Panc1 (cell line): ENCODE measurements at regions not wholly inside any gene's neighbourhood (a gene's known extent, or its start where the extent isn't known, plus 50 kb on each side); places are given as distances from the start of the nearest gene placed in this dataset.

Experiments
- ATAC-seq: fragments of 200-7000 bp; cut with Tn5 transposase; 2 replicates; pipeline ENCODE4 v1.9.1; 2020; ENCODE audit warnings: mild to moderate bottlenecking, moderate library complexity
- BruUV-seq: library from RNA; stranded (reverse); fragments of 400-500 nt; replicated peaks from 2 replicates; lab custom pipeline; 2021; lab: Mats Ljungman, UMichigan
- CTCF ChIA-PET: fragments of 300-600 bp; sonication (Branson Sonifier 250); formaldehyde crosslinking; loops from one replicate; lab custom pipeline; 2022; ENCODE audit warnings: antibody characterized with exemption; lab: Charles Lee
- POLR2A ChIA-PET: fragments of 300-600 bp; sonication (Branson Sonifier 250); formaldehyde crosslinking; loops from one replicate; lab custom pipeline; 2022; ENCODE audit warnings: antibody characterized with exemption; lab: Charles Lee
- DNase-seq: peaks from one replicate; pipeline ENCODE4 v3.0.0-alpha.2; 2010; ENCODE audit warnings: low read depth, low spot score
- H3K27ac ChIP-seq: 2 replicates; pipeline ENCODE4 v1.5.1; 2011; ENCODE audit warnings: mild to moderate bottlenecking, low read length, inconsistent platforms
- H3K27me3 ChIP-seq: fragments of 200-500 bp; sonication (Bioruptor generic); 2 replicates; pipeline ENCODE4 v1.6.0; 2014; ENCODE audit warnings: low read length, inconsistent platforms; ENCODE audit not compliant: control insufficient read depth, insufficient read depth
- H3K36me3 ChIP-seq: fragments of 200-500 bp; sonication (Bioruptor generic); 2 replicates; pipeline ENCODE4 v1.5.1; 2014; ENCODE audit warnings: inconsistent platforms, mild to moderate bottlenecking, low read length, moderate library complexity; ENCODE audit not compliant: control insufficient read depth, insufficient read depth
- H3K4me1 ChIP-seq: 2 replicates; pipeline ENCODE4 v1.5.1; 2011; ENCODE audit warnings: inconsistent platforms, mild to moderate bottlenecking, low read length, moderate library complexity; ENCODE audit not compliant: control insufficient read depth, insufficient read depth
- H3K4me3 ChIP-seq, 2 experiments: 2 replicates each; pipeline ENCODE4 v1.5.1; 2011 to 2012; ENCODE audit warnings: low read depth in 2 of 2, low read length in 2 of 2, mild to moderate bottlenecking in 2 of 2, inconsistent platforms in 1 of 2, moderate library complexity in 1 of 2
- H3K9me3 ChIP-seq: fragments of 200-500 bp; sonication (Bioruptor generic); 2 replicates; pipeline ENCODE4 v1.5.1; 2014; ENCODE audit warnings: low read depth, mild to moderate bottlenecking, inconsistent platforms, low read length, moderate library complexity; ENCODE audit not compliant: control insufficient read depth, insufficient read depth
- POLR2AphosphoS5 ChIP-seq: IDR thresholded peaks from 2 replicates; pipeline ENCODE4 v1.6.1; 2012; ENCODE audit warnings: mild to moderate bottlenecking, low read depth, low read length, moderate library complexity
- SIN3A ChIP-seq: IDR thresholded peaks from 2 replicates; pipeline ENCODE4 v1.6.1; 2012; ENCODE audit warnings: low read depth, mild to moderate bottlenecking, low read length, moderate library complexity, borderline replicate concordance; ENCODE audit not compliant: insufficient read depth
- TCF7L2 ChIP-seq: IDR thresholded peaks from 2 replicates; pipeline ENCODE4 v1.6.1; 2011; ENCODE audit warnings: mild to moderate bottlenecking, low read depth, low read length, inconsistent platforms
- in situ Hi-C: cut with HindIII; loops from 2 replicates; pipeline ENCODE4 v1.10.0; 2016; ENCODE audit warnings: low sequenced_read_pairs, low pct_unique_long_range_greater_than_20kb
- intact Hi-C: fragments of 100-400 bp; cut with micrococcal nuclease; formaldehyde crosslinking; loops from one replicate; pipeline ENCODE4 v1.10.0; 2022; ENCODE audit not compliant: unreplicated experiment
- TF ChIP-seq, protein P1 (sequence below), 2 experiments: IDR thresholded peaks; 2 replicates each; pipeline ENCODE4 v1.6.1; 2011 to 2012; ENCODE audit warnings: low read depth in 2 of 2, control low read depth in 1 of 2, low read length in 1 of 2, mild to moderate bottlenecking in 1 of 2, moderate library complexity in 1 of 2; ENCODE audit not compliant: insufficient read depth in 1 of 2
- TF ChIP-seq, protein P2 (sequence below): fragments of 450-650 bp; IDR thresholded peaks from 2 replicates; pipeline ENCODE4 v1.5.1; 2017; ENCODE audit warnings: mild to moderate bottlenecking

DNA sequence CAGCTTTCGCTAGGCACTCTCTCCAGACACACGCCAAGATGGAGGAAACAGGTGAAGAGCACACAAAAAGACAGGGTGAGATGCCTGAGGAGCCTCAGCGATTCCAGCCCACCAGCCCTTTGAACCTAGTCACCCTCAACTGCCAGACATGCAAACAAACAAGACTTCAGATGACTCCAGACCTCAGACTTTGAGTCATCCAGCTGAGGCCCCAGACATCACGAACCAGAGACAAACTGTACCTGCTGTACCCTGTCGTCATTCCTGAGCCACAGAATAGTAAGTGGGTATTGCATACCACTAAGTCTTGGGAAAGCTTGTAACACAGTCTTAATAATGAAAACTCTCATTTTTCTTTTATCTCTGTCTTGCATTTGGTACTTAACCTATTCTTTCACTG lies 126.6 kb upstream of the LSM8 start:
- no TSS peak for BruUV-seq
- ChIA-PET POLR2A (no interaction called here), CTCF (no interaction called here)
- H3K9me3 ChIP-seq, result no peaks in the 10 kb centered on the region
- no peaks in the 10 kb centered on the region for H3K27me3 ChIP-seq
- H3K4me1 ChIP-seq, result no peaks in the 10 kb centered on the region
- no peak for ATAC-seq
- no peak for DNase-seq
- H3K27ac ChIP-seq, result no peak overlapping the region
- H3K36me3 ChIP-seq, result no peaks in the 10 kb centered on the region
- H3K4me3 ChIP-seq, result no peak overlapping the region
- no peak for TF ChIP-seq TCF7L2
- TF ChIP-seq, protein P1, sequence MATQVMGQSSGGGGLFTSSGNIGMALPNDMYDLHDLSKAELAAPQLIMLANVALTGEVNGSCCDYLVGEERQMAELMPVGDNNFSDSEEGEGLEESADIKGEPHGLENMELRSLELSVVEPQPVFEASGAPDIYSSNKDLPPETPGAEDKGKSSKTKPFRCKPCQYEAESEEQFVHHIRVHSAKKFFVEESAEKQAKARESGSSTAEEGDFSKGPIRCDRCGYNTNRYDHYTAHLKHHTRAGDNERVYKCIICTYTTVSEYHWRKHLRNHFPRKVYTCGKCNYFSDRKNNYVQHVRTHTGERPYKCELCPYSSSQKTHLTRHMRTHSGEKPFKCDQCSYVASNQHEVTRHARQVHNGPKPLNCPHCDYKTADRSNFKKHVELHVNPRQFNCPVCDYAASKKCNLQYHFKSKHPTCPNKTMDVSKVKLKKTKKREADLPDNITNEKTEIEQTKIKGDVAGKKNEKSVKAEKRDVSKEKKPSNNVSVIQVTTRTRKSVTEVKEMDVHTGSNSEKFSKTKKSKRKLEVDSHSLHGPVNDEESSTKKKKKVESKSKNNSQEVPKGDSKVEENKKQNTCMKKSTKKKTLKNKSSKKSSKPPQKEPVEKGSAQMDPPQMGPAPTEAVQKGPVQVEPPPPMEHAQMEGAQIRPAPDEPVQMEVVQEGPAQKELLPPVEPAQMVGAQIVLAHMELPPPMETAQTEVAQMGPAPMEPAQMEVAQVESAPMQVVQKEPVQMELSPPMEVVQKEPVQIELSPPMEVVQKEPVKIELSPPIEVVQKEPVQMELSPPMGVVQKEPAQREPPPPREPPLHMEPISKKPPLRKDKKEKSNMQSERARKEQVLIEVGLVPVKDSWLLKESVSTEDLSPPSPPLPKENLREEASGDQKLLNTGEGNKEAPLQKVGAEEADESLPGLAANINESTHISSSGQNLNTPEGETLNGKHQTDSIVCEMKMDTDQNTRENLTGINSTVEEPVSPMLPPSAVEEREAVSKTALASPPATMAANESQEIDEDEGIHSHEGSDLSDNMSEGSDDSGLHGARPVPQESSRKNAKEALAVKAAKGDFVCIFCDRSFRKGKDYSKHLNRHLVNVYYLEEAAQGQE (IDR thresholded peaks at IDR 0.05; ENCODE audit: insufficient read depth in 1 of 2, low read depth in 2 of 2, low read length in 1 of 2), result no peak
- no peak for TF ChIP-seq POLR2AphosphoS5
- TF ChIP-seq, protein P2, sequence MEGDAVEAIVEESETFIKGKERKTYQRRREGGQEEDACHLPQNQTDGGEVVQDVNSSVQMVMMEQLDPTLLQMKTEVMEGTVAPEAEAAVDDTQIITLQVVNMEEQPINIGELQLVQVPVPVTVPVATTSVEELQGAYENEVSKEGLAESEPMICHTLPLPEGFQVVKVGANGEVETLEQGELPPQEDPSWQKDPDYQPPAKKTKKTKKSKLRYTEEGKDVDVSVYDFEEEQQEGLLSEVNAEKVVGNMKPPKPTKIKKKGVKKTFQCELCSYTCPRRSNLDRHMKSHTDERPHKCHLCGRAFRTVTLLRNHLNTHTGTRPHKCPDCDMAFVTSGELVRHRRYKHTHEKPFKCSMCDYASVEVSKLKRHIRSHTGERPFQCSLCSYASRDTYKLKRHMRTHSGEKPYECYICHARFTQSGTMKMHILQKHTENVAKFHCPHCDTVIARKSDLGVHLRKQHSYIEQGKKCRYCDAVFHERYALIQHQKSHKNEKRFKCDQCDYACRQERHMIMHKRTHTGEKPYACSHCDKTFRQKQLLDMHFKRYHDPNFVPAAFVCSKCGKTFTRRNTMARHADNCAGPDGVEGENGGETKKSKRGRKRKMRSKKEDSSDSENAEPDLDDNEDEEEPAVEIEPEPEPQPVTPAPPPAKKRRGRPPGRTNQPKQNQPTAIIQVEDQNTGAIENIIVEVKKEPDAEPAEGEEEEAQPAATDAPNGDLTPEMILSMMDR, result no peak
- no peak for TF ChIP-seq SIN3A
- intact Hi-C loops (no loop called here), in situ Hi-C loops (no loop called here)

DNA sequence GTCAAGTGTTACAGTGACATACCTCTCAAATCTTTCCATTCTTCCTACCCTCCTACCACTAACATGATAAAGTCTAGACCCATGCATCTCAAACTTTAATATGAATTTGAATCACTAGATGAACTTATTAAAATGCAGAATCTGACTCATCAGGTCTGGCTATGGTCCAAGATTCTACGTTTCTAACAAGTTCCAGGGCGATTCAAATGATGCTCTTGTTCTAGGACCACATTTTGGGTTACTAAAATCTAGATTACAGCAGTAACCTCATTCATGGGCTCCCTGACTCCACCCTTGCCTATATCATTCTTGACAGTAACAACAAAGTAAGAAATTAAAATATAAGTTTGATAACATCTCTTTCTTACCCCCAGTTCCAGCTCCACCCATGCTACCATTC lies 124.8 kb upstream of the LSM8 start:
- Histone ChIP-seq H3K27me3 (no peaks in the 10 kb centered on the region), H3K4me1 (no peaks in the 10 kb centered on the region), H3K36me3 (no peaks in the 10 kb centered on the region), H3K27ac (no peak overlapping the region), H3K4me3 (no peak overlapping the region), H3K9me3 (no peaks in the 10 kb centered on the region)
- DNase-seq (no peak), ATAC-seq (no peak)
- ChIA-PET POLR2A (no interaction called here), CTCF (no interaction called here)
- TF ChIP-seq, protein P1 (IDR thresholded peaks at IDR 0.05; ENCODE audit: insufficient read depth in 1 of 2, low read depth in 2 of 2, low read length in 1 of 2), result no peak
- no peak for TF ChIP-seq TCF7L2
- no peak for TF ChIP-seq POLR2AphosphoS5
- TF ChIP-seq SIN3A, result no peak
- intact Hi-C loops (no loop called here), in situ Hi-C loops (no loop called here)
- BruUV-seq, result no TSS peak
